ENCODE measurements at regions not wholly inside any gene's neighbourhood (a gene's known extent, or its start where the extent isn't known, plus 50 kb on each side); places are given as distances from the start of the nearest gene placed in this dataset.

DNA sequence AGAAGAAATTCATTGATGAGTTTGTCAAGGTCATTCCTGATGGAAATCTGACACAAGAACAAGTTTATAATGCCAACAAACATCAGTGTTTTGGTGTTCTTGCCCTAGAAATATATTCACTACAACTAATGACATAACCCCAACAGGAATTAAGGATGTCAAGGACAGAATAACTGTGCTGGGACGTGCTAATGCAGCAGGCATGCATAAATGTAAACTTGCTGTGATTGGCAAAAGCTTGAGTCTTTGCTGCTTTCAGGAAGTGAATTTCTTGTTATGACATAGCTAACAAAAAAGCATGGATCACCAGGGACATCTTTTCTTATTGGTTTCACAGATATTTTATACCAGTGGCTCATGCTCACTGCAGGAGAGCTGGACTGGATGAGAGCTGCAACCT lies 144.6 kb downstream of the KCTD12 start:
- no peak for DNase-seq

DNA sequence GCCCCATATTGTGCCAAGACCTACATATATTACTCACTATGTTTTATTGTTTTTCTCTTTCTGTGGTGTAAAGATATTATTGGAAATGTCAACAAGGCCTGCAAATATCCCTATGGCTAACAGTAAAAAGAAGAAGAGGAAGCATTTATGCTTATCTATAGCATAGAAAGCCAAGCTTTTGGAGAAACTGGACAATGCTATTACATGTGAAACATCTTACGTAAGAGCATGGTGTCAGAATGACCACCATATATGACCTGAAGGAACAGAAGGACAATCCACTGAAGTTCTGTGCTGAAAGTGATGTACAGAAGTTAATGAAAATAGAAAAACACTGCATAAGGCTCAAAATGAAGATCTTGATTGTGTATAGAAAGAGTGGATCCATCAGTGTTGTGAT lies 145.2 kb downstream of the KCTD12 start:
- DNase-seq = no peak

DNA sequence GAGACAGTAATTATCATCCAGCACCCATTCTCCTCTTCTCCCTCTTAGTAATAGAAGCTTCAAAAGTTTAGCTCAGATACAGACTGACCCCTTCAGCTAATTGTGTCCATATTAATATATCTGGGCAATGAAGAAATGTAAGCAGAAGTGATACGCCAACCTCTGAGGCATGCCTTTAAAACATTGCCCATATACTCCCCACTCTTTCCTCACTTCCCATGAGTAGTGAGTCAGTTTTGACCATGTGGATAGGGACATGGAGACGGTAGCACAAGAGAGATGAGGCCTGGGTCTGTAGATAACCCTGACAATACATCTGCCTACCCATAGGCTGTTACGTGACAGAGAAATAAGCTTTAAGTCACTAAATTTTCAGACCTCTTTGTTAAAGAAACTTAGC lies 147.6 kb downstream of the KCTD12 start:
- DNase-seq = no peak

DNA sequence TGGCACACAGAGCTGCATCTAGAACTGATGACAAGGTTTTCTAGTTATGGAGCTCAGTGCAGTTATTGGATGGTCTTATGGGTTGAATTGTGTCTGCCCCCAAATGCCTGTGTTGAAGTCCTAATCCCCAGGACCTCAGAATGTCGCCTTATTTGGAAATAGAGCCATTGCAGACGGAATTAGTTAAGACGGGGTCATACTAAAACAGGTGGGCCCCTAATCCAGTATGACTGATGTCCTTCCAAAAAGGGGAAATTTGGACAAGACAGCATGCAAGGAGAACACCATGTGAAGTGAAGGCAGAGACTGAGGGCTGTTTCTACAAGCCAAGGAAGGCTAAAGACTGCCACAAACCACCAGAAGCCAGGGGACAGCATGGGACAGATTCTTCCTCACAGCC lies 148.7 kb downstream of the KCTD12 start:
- no peak for DNase-seq

DNA sequence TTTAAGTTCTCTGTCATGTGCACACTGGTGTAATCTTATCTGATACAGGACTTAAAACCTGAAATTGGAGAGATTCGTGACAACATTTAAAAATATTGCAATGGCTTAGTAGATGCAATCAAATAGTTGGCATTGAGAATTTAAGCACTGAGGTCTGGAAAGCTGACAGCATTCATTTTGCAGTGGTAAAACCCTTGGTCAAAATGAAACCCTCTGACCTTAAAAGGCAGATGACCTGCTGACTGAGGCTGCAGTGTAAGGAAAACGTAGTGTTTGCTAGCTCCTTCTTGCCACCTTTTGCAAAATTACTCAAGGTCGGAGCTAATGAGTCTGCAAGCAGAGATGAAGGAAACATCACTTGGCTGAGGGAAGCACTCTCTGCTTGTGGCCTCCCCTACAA lies 150.6 kb downstream of the KCTD12 start:
- DNase-seq = no peak

DNA sequence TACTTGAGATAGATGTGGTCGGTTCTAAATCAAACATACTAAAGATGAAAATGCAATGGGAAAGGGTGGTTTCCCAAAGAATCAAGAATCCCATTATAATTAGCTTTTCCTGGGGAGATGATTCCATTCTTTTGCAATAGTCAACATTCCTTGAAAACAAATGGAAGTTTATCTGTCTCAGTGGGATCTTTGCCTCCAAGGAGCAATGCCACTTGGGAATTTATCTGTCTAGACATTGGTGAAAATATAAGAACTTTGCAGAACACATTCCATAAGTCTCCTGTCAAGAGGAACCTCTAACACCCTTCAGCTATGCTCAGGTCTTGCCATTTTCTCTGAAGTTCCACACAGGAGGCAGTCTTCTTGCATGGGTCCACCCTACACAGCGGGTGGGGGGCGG lies 152.5 kb downstream of the KCTD12 start:
- no peak for DNase-seq

DNA sequence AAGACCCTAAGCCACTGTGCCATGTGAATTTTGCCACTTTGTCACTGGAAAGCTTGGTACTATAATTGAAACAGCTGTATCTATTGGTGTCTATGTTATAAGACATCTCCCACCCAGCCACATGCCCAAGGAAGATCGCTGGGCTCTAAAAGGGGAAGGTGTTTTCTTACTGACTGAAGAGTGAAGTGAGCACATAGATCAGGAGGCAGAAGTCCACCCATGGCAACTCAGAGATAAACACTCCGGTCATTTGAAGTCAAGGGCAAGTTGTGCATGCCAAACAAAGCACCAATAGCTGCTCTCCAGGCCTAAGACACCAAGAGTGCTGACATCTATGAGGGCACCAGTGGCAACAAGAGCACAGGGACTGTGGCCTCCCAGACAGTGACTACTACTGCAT lies 153.8 kb downstream of the KCTD12 start:
- DNase-seq = no peak

DNA sequence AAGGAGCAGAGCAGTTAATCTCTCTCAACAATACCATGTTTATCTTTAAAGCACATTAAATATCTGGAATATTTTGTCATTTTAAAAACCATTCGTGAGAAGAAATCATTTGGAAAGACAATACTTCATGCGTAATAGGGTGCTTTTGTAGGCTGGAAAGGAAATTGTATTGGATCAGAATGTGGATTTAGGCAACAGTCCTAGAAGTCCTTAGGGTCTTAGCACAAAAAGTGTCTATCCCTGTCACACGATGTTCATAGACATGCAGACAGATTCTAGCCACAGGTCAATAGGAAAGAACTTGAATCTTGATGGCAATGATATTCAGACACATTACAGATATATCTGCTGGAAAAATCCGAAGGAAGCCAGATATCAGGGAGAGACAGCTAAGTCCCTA lies 156.0 kb downstream of the KCTD12 start:
- no peak for DNase-seq

DNA sequence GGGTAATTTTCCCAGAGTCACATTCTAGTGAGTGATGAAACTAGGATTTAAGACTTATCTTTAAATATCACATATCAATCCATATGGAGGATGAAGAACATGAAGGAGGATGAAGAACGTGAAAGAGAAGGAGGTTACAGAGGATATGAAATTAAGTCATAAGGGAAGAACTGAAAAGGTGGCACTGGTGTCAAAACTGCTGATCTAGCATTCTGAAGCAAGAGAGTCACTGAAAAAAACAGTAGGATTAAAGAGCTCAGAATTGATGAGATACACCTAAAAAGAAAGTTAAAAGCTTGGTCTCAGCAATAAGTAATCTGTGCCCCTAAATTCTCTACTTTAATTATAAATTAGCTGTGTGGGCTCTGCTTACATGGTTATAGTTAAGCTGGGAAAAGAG lies 156.5 kb downstream of the KCTD12 start:
- DNase-seq = no peak

DNA sequence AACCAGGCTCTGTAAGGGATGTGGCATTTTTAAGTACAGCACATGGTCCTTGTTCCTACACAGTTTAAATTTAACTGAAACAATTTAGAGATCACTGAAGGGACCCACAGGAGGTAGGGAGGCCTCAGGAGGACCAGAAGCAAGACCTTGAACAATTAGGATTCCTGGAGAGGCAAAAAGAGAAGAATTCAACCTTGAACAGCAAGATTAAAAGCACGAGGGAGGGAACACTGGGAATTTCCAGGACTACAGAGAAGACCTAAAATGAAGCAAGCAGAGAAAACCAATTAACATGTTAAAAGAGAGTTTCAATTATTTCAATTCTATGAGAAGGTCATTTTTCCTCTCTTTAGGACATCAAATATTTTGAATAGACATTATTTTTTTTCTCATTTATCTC lies 160.3 kb downstream of the KCTD12 start:
- no peak for DNase-seq

DNA sequence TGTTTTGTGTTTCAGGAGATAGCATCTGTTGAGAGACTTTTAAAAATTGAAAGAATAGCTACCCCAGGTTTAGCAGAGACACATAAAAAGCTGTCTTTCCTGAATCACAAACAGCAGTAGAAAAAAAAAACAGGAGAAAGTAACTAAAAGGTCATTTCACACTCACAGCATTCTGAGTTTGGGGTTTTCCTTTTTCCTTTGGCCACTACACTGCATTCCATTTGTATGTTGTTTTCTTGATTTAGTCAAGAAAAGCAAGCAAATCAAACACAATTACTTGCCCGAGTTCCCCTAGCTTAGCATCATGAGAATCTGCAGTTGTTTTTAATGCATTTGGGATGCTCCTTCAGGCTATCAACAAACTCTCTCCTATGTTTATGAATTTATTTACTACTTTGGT lies 161.0 kb downstream of the KCTD12 start:
- no peak for DNase-seq

DNA sequence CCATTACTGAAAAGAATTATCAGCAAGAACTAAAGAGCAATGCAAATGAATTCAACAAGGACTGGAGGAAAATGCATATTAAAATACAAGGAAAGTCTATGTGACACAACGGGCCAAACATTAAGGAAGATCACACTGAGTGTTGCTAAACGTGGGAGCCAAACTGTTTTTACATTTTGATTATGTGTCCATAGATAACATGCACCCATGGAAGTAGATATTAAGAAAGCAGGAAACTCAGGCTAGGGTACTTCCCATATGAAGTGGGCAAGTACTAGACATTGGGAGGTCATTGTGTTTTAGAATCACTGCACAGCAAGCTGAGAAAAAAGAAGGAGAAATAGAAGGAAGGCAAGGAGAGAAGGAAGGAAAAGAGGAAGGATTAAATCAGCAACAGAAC lies 161.8 kb downstream of the KCTD12 start:
- DNase-seq = no peak

DNA sequence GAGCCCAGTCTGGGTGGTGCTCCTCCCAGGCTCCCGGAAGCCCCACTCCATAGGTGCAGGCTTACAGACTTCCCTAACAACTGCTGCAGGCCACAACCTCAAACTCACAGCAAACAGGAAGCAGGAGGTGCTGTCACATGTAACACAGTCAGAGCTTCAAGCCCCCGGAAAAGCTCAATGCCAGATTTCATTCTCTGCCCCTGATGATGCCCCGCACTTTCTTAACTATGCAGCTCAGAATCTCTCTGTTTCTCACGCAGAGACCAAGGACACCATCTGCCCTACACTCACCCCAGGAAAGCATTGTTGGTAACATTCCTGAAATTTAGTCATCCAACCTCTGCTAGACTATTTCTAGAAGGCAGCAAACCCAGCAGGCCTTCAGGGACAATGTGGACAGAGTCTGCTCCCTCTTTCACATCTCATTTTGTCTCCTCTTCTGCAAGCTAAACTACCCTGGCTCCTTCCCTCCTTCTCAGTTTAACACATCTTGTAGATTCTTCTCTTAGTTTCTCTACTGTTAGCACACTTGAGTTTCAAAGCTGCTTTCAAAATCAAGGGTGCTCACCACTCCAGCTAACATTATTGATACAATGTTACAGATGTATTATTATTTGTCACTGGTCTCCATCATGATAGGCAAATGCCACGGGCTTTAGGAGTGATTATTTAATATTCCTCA lies 162.5 kb downstream of the KCTD12 start:
- peak; percentile 14 for DNase-seq

DNA sequence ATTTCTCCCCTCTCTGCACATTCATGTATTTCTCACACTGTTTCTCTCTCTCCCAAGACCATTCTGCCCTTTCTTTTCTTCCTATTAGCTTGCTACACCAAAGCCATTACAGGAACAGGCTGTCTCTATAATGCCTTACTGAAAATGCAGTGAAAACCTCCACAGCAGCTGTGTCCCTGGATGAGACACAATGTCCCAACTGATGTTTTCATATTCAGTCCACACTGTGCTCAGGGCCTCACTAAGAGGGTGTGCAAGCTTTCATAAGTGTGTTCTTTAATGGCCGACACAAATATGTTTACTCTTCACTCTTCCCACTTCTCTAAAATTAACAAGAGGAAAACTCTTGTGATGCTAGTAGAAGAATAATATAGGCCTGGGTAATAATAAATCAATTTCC lies 163.4 kb downstream of the KCTD12 start:
- DNase-seq = no peak

DNA sequence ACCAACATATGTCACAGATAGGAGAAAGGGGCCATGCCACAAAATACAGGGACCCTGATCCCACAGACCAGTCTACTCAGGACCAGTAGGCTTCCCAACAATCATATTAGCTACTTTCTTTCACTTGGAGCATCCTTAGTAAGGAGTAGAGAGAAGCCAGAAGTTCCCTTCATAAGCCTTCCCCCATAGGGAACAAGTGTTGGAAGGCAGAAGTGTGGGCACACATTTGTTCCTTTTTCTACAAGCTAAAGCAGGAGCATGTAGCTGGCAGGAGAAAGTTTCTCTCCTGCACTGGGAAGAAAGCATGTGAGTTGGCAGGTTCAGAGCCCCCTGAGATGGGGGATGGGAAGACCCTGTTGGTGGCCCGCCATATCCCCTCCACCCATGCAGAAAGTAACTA lies 165.4 kb downstream of the KCTD12 start:
- DNase-seq = no peak

DNA sequence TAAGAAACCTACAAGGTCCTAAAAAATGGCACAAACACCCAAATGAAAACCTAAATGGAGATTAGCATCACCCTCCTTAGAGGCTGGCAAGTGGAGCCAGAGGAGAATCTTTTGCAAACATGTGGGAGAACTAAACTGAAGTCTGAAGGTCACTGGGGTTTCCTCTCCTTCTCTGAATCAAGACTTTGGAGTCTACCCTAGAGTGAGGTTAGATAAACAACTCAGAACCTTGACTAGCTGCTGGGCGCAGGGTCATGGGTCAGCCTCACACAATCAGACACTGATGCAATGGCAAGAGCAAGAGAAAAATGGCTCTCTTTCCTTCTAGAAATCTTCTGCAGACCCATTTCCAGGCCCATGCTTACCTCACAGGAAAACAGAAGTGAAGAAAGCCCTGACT lies 165.8 kb downstream of the KCTD12 start:
- DNase-seq = no peak

DNA sequence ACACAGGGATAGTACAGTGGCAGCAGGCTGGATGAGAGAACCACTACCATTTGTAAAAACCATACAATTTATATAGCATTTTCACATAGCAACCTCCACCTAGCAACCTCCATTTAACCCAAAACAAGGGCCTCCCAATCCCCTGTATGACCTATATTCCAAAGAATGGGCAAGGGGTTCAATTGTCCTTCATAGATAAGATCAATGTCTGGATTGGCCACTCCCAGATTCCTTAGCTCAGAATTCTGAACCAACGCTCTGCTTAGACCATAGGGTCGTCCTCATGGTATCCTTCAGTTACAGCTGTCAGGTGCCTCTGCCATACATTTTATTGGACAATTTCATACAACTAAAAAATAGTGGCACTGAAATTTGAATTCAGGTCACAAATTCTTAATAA lies 166.2 kb downstream of the KCTD12 start:
- no peak for DNase-seq

DNA sequence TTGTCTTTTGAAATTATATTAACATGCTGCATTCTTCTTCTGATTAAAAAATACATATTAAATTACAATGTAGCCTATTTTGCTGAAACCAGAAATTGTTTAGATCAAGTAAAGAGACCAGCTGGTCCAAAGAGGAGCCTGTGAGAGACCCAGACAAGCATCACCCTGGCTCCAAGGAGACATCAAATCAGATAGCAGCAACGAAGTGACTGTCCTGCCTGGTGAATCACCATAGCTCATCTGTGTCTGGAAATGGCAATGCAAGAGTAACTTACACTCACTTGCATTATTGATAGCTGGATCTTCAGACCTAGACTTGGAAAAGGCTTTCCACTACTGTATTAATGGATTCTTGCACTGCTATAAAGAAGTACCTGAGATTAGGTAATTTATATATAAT lies 169.1 kb downstream of the KCTD12 start:
- DNase-seq = no peak

DNA sequence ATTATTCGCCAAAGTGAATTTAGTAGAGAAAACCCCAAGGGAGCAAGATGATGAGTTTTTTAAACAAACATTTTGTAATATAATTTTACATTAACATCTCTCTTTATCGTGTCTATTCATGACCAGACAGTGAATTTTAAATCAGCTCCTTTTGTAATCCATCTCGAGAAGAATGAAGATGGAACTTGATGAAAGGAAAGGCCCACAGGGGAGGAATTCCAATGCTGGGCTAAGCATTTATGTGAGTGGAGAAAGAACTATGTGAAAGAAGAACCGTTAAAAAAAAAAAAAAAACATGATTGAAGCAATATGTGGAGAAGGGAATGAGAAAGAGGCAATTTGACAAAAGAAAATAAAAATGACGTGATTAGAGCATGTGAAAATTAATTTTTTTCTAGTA lies 170.6 kb downstream of the KCTD12 start:
- no peak for DNase-seq

DNA sequence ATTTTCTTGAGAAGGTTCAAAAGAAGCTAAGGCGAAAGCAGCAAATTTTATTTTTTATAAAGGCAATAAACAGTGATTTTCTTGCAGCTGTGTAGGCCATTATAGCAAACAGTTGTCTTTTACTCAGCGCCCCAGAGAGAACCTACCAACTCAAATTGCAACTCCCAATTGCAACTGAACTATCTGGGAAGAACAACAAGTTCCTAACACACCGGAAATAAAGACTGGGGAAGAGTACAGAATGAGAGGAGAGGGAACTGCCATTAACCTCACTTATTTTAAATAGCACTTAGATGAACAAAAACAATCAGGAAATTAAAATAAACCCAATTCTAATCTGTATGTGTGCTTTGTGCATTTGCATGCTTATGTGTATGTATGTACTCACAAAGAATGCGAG lies 171.1 kb downstream of the KCTD12 start:
- no peak for DNase-seq

DNA sequence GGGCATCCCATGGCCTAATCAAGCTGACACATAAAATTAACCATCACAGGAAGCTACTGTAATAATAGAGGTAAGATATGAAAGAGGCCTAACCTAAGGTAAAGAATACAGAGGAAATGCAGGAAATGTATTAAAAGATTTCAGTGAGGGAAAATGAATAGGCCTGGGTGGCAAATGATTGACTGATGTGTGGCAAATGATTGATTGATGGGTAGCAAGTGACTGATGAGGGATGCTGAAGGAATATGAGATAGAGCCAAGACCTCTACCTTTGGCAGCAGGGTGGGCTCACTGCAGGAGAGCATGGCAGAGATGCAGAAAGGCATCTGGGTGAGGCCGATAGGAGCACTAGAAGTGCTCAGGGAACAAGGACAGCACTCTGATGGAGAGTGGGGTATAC lies 172.9 kb downstream of the KCTD12 start:
- DNase-seq = no peak

DNA sequence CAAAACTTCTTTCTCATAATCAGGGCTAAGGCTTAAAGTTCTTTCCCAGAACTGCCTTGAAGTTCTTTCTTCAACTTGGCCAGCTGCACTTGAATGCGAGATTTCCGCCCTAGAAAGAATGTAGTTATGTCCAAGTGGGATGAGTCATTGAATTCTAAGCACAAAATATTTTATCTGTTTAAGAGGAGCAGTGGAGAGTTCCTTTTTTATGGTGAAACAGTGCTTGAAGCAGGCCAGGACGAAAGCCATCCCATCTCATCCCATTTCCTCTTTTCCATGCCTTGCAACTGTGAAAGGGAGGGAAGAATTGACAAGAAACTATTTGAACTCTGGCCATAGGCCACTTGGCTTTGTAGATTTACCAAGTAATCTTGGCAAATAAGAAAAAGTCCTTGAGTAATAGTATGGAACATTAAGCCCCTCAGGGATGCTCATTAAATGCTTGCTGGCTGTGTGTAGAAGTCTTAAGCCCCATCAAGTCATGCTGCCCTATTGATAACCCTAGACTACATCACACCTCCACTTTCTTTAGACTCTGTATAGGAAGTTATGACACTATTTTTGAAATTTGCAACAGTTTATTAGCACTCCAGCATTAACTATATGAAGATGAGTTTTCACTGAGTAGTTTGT lies 174.5 kb downstream of the KCTD12 start:
- no peak for DNase-seq

DNA sequence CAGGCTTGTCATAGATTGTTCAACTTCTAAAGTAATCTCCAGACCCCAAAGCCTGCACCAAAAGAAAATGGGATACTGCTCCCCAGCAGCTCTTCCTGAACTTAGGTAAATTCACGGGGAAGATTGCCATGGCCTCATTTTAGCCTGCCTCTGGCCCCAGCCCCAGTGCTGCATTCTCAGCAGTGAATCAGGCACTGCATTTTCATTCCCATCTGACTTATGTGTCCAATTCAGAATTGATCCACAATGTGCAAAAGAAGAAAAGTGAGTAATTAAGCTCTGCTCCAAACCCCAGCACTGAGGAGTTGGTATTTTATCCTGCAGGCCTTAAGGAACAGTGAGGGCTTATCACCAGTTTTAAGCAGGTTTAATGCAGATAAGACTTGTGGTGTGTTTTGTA lies 176.4 kb downstream of the KCTD12 start:
- no peak for DNase-seq

DNA sequence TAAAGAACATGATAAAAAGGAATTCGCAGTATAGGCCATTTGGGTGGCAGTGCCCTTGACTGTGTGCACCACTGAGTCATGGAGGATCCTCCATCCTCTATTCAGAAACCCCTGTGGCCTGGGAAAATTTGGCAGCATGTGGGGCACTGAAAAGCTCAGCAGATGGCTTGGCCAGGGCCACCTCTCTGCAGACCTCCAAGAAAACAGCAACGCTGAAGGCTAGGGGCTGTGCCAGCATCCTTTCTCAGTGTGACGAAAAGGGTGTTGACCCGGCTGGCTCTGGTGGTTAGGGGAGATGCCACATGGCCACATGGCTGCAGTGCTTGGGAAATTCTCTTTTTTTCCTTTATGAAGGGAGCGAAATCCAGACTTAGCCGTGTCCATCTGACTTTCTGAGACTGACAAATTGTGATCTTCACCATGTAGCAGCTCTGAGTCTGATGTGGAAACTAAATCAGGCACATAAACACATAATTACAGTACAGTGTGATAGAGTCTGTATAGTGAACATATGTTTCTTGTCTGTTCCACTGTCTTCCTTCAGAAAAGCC lies 178.0 kb downstream of the KCTD12 start:
- DNase-seq = no peak

DNA sequence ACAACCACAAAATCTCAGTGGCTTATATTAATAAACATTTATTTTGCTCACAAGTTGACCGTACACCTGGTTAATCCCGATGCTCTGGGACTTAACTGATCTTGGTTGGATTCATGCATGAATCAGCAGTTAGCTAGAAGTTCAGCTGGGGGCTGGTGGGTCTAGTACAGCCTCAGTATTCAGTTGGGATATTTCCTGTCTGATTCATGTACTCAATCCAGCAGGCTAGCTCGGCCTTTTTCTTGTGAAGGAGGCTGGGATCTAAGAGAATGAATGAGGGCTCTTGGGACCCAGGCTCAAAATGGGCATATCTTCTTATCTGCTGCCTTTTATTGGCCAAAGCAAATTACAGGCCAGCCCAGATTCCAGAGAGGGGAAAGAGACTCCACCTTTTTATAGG lies 178.8 kb downstream of the KCTD12 start:
- DNase-seq = no peak
